NCI-H748 (cell line): ENCODE measurements at regions not wholly inside any gene's neighbourhood (a gene's known extent, or its start where the extent isn't known, plus 50 kb on each side); places are given as distances from the start of the nearest gene placed in this dataset.
A peak's percentile ranks its signal among the peaks of the same experiment; 100 is the strongest.

Experiments used
- DNase-seq: peaks from one replicate; lab custom pipeline; 2025; ENCODE audit not compliant: unreplicated experiment; lab: John Stamatoyannopoulos, UW

DNA sequence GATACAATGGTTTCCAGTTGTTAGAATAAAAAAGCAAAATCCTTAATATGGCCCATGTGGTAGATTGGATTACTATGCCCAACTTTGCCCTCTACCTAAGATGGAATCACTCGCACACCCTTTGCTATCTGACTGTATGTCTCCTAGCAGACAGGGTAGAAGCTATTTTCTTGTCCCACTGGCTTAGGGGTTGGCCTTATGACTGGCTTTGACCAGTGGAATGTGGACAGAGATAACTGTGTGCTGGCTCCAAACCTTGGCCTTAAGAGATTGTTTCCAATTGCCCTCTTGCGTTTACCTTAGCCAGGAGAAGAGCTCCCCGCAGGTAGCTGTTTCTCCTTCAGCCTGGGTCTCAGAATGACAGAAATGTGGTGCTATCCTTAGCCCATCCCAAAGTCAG is 355.9 kb downstream of the BCOR start:
- DNase-seq: no peak

DNA sequence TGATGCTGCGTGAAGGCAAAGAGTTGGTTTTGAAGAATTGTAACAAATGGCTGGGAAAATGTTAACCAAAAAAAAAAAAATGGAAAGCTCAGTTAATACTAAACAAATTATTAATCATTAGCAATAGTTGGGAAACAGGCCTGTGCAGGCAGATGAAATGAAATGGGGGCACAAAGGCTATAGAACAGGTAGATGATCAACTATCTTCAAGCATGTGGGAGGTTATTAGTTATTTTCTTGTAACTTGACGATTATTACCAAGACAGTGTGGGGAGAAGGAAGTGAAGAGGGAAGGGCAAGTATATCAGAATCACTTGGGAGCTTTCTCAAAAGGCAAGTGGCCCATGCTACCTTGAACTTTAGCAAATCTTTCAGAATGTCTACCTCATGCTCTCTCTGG is 351.9 kb downstream of the BCOR start:
- DNase-seq: no peak

DNA sequence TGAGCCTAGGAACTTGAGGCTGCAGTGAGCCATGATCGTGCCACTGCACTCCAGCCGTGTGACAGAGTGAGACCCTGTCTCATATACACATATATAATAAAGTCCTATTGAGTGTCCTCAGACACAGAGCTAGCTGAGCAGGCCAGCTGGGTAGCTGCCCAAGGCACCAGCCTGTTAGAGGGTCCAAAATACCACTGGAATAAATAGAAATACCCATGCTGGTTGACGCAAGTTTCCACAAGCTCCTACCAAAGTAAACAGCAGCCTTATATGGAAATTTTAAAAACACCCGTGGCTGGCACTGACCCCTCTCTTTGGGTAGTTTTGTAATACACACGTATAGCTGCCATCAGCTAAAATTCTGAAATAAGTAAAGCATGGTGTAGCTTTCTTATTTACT is 348.6 kb downstream of the BCOR start:
- DNase-seq: no peak

- DNase-seq: no peak
These were observed 348.0 kb downstream of the BCOR start for GRCh38 chrX:39749728-39750127.

GRCh38 chrX:39750256-39750790 is 347.4 kb downstream of the BCOR start:
- DNase-seq: no peak

DNA sequence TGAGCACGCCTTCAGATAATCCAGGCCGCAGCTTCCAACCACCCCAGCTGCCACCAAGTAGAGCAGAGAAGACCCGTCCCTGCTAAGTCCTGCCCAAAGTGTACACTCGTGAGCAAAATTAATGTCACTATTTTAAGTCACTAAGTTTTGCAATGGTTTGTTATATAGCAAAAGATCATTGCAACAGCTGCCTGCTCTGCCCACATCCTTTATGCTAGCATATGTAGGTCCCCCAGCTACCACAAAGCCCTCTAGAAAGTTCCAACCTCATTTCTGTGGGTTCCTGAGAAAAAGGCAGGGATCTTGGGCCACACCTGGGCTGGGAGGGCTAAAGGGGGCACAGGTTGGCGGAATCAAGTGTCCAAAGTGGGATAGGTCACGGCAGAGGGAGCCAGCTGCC is 346.9 kb downstream of the BCOR start:
- DNase-seq: no peak

GRCh38 chrX:39752815-39753214 is 344.9 kb downstream of the BCOR start:
- peak; percentile 50 for DNase-seq

DNA sequence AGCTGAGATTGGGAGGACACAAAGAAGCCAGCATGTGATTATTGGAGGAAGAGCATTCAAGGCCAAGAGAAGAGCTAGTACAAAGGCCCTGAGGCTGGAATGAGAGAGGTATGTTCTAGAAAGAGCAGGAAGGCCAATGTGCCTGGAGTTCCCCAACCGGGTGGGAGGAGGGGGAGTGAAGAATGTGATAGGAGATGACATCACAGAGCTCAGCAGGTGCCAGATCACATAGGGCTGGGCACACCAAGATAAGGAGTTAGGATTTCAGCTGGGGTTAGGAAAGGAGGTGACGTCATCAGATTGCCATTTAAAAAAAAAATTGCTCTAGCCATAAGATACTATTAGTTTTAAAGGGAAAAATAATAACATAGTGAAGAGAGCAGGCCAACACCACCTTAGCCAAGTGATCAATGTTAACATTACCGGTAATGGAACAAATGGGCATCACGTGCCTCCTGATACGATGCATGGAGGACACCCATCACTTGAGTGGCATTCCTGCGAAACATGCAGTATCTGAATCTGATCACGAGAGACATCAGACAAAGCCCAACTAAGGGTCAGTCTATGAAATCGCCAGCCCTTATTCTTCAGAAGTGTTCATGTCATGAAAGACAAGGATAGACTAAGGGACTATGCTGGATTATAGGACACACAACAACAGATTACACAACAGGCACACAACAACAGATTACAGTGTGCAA is 344.3 kb downstream of the BCOR start:
- no peak for DNase-seq

GRCh38 chrX:39755143-39756032 is 342.4 kb downstream of the BCOR start:
- DNase-seq: peak; percentile 62

- no peak for DNase-seq
These were observed 341.5 kb downstream of the BCOR start for GRCh38 chrX:39756086-39756883.

DNA sequence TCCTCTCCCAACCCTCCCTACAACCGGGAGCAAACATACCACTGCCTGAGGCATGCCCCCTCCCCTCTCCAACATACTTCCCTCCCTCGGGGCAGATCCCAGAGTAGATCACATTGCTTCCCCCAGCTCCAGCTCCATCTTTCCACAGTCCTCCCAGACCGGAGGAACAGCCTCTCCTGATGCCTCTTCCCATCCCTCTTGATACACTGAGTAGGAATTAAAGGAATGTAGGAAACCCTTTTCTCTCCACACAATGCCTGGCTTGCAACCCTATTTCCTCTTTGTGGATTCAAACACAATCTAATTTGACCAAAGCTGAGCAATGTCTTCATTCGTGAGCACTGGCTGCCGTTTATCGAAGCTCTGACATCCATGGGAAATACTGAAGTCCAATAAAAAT is 339.8 kb downstream of the BCOR start:
- DNase-seq: no peak

- DNase-seq: no peak
These were observed 338.8 kb downstream of the BCOR start for GRCh38 chrX:39758791-39759525.

DNA sequence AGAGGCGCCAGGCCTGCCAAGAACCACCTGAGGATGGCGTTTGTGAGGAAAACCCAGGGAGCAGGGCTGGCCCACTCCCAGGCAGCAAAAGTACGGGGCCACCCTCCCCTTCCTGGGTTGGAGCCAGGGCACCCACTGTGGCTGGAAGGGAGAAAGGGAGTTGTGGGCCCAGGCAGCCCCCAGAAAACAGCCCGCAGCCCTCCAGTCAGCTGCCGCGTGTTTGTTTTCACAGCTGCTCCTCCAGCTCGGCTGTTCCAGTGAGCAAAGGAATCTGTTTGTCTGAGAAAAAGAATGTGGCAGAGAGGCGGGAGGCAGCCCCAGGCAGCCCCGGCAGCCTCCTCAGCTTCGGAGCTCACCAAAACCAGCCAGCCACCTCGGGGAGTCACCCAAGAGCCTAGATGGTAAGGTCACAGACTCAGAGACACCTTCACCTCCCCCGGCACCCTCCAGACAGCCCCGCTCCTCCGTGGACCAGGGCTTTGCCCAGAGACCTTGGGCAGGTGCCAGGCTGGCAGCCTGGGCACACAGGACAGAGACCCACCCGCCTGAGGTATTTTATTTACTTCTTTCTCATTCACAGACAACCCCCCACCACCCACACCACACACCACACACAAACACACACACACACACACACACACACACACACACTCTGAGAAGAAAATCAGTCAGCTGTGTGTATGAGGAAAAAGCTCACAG is 338.1 kb downstream of the BCOR start:
- DNase-seq: peak; percentile 51

GRCh38 chrX:39760930-39761329 is 336.8 kb downstream of the BCOR start:
- DNase-seq: no peak

GRCh38 chrX:39762266-39762841 is 335.4 kb downstream of the BCOR start:
- no peak for DNase-seq

DNA sequence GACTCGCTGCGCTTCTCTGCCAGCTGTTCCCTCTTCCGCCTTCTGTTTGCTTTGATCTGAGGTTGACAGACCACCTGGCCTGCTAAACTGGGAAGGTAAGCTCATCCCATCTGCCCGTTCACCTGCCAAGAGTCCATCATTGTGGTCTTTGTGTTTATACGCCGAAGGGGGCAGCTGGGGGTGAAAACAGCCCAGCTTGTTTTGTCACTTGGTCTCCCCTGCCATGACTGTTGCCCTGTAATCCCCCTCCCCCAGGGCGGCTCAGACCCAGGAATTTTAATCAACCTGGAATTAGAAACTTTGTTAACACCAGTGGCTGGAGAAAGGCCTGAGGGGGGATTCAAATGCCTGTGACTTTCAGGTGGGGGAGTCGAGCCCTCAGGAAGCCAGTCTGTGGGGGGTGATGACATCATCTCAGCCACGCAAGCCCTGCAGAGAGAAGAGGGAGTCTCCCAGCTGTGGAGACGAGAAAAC is 333.3 kb downstream of the BCOR start:
- DNase-seq: peak; percentile 95

DNA sequence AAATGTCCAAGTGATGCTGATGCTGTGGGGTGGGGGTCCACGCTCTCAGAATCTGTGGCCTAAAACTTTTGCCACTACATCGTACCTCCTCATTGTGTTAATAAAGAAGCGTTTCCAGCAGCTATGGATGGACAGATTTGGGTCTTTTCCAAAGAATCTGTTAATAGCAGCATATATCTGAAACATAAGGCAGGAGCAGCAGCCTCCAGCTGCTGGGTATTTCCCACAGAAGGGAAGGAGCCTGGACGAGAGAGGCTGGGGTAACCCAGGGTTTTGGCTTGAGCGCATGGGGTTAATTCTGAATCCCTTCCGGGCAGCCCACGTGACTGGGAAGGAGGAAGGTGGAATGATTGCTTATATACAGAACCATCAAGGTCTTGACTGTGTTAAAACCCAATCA is 332.4 kb downstream of the BCOR start:
- DNase-seq: no peak

- no peak for DNase-seq
These were observed 331.6 kb downstream of the BCOR start for GRCh38 chrX:39766085-39766726.

DNA sequence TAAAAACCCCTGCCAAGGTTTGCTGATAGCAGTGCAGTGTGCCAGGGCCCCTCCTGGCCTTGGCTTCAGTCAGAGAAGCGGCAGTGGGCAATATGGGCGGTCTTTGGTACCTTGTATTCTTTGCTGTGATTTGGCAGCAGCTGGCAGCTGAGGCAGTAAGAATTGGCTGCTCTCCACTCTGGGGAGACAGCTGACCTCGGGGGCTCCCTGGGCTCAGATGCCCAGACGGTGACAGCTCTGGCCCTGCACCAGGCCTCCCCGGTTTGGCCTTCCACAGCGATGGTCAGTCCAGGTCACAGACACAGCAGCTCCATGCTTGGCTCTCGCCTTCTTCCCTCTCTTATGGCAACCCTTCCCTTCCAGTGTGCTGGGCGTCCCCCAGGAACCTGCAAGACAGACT is 330.9 kb downstream of the BCOR start:
- no peak for DNase-seq
